HCT116 (cell line): ENCODE measurements at regions not wholly inside any gene's neighbourhood (a gene's known extent, or its start where the extent isn't known, plus 50 kb on each side); places are given as distances from the start of the nearest gene placed in this dataset.
"Not testable (repeated sequence)": the region's sequence is repeated elsewhere in the genome, so short reads cannot be mapped to it uniquely, and the experiment has no call there.

Source experiments
- ATAC-seq: fragments of 200-7000 bp; cut with Tn5 transposase; 2 replicates; pipeline ENCODE4 v1.9.1; 2020; ENCODE audit warnings: mild to moderate bottlenecking, moderate library complexity
- BruUV-seq: library from RNA; stranded (reverse); fragments of 400-500 nt; replicated peaks from 2 replicates; lab custom pipeline; 2021; lab: Mats Ljungman, UMichigan
- CTCF ChIA-PET: fragments of 300-600 bp; sonication (Branson Sonifier 250); formaldehyde crosslinking; loops from one replicate; lab custom pipeline; 2021; ENCODE audit warnings: antibody characterized with exemption; lab: Charles Lee
- POLR2A ChIA-PET: fragments of 300-600, 350-600 bp; sonication (Branson Sonifier 250); formaldehyde crosslinking; loops from one replicate; lab custom pipeline; 2021; ENCODE audit warnings: antibody characterized with exemption; lab: Charles Lee
- RAD21 ChIA-PET, 2 experiments: fragments of 300-600 bp; sonication (Branson Sonifier 250); formaldehyde crosslinking; loops; one replicate each; lab custom pipeline; 2023; ENCODE audit warnings: low total read pairs in 2 of 2; ENCODE audit not compliant: uncharacterized antibody in 2 of 2, unreplicated experiment in 2 of 2, low non-redundant PET in 1 of 2; lab: Charles Lee
- DNase-seq: peaks from one replicate; pipeline ENCODE4 v3.0.0-alpha.2; 2010; ENCODE audit warnings: low read depth, low spot score
- H2AFZ ChIP-seq: fragments of 200-600 bp; shearing (Covaris generic), sonication (generic); 2 replicates; pipeline ENCODE4 v1.6.1; 2017; ENCODE audit warnings: low read depth, mixed run types, mixed read lengths, antibody characterized with exemption, low read length; ENCODE audit not compliant: poor library complexity, severe bottlenecking
- H3K27ac ChIP-seq: 2 replicates; pipeline ENCODE4 v1.5.1; 2012; ENCODE audit warnings: low read depth, low read length
- H3K27me3 ChIP-seq: fragments of 200-600 bp; sonication (generic); 2 replicates; pipeline ENCODE4 v1.6.1; 2016; ENCODE audit warnings: mixed run types, low read length, mixed read lengths; ENCODE audit not compliant: insufficient read depth
- H3K36me3 ChIP-seq, 2 experiments: fragments of 200-500 bp in 1 of 2; fragments of 200-600 bp in 1 of 2; sonication (Bioruptor generic) in 1 of 2; sonication (generic) in 1 of 2; 2 replicates each; pipeline versions ENCODE4 v1.5.1 to v1.6.1; 2014 to 2016; ENCODE audit warnings: low read length in 2 of 2, inconsistent platforms in 1 of 2, mixed read lengths in 1 of 2, mixed run types in 1 of 2; ENCODE audit not compliant: insufficient read depth in 2 of 2, control insufficient read depth in 1 of 2
- H3K4me1 ChIP-seq, 2 experiments: fragments of 200-600 bp in 1 of 2; sonication (generic) in 1 of 2; 2 replicates each; pipeline versions ENCODE4 v1.5.1 to v1.6.1; 2012 to 2017; ENCODE audit warnings: low read length in 2 of 2, inconsistent platforms in 1 of 2, mild to moderate bottlenecking in 1 of 2, mixed read lengths in 1 of 2, mixed run types in 1 of 2, moderate library complexity in 1 of 2; ENCODE audit not compliant: insufficient read depth in 2 of 2, control insufficient read depth in 1 of 2
- H3K4me2 ChIP-seq: fragments of 200-600 bp; sonication (generic); 2 replicates; pipeline ENCODE4 v1.6.1; 2017; ENCODE audit warnings: mixed run types, low read length, mixed read lengths
- H3K4me3 ChIP-seq, 2 experiments: fragments of 200-600 bp in 1 of 2; sonication (generic) in 1 of 2; replicated peaks in 1 of 2; 2 replicates each; pipeline ENCODE4 v1.5.1; 2011 to 2016; ENCODE audit warnings: low read length in 2 of 2, control low read depth in 1 of 2, low read depth in 1 of 2, mild to moderate bottlenecking in 1 of 2, mixed read lengths in 1 of 2, mixed run types in 1 of 2
- H3K79me2 ChIP-seq: fragments of 200-600 bp; sonication (generic); 2 replicates; pipeline ENCODE4 v1.6.1; 2017; ENCODE audit warnings: mild to moderate bottlenecking, mixed run types, low read length, moderate library complexity, mixed read lengths; ENCODE audit not compliant: insufficient read depth
- H3K9ac ChIP-seq: fragments of 200-600 bp; sonication (generic); 2 replicates; pipeline ENCODE4 v1.6.1; 2016; ENCODE audit warnings: low read length, mixed read lengths
- H3K9me2 ChIP-seq: fragments of 200-600 bp; sonication (generic), shearing (Covaris generic); 2 replicates; pipeline ENCODE4 v1.6.1; 2017; ENCODE audit warnings: mixed run types, mild to moderate bottlenecking, moderate library complexity; ENCODE audit not compliant: insufficient read depth
- H3K9me3 ChIP-seq, 2 experiments: fragments of 200-500 bp in 1 of 2; fragments of 200-600 bp in 1 of 2; sonication (Bioruptor generic) in 1 of 2; sonication (generic) in 1 of 2; 2 replicates each; pipeline ENCODE4 v1.6.1; 2014 to 2017; ENCODE audit warnings: low read length in 2 of 2, mixed read lengths in 2 of 2, inconsistent platforms in 1 of 2, low read depth in 1 of 2, mild to moderate bottlenecking in 1 of 2, mixed run types in 1 of 2, moderate library complexity in 1 of 2; ENCODE audit not compliant: control insufficient read depth in 1 of 2, insufficient read depth in 1 of 2
- H4K20me1 ChIP-seq: fragments of 200-600 bp; sonication (generic), shearing (Covaris generic); 2 replicates; pipeline ENCODE4 v1.6.1; 2017; ENCODE audit warnings: mixed run types, mild to moderate bottlenecking, moderate library complexity; ENCODE audit not compliant: insufficient read depth
- ATF3 ChIP-seq: IDR thresholded peaks from 2 replicates; pipeline ENCODE4 v1.6.1; 2012
- CBX3 ChIP-seq: IDR thresholded peaks from 2 replicates; pipeline ENCODE4 v1.6.1; 2012; ENCODE audit warnings: low read depth
- ELF1 ChIP-seq: IDR thresholded peaks from 2 replicates; pipeline ENCODE4 v1.6.1; 2012; ENCODE audit warnings: low read depth, borderline replicate concordance
- EZH2 ChIP-seq: fragments of 200-600 bp; sonication (generic); IDR thresholded peaks from 2 replicates; pipeline ENCODE4 v1.6.1; 2017; ENCODE audit warnings: antibody characterized with exemption, mixed run types
- EZH2phosphoT487 ChIP-seq: fragments of 200-600 bp; IDR thresholded peaks from 2 replicates; pipeline ENCODE4 v1.6.1; 2018; ENCODE audit warnings: antibody characterized with exemption, borderline replicate concordance
- FOSL1 ChIP-seq: IDR thresholded peaks from 2 replicates; pipeline ENCODE4 v1.6.1; 2012; ENCODE audit warnings: low read depth
- JUND ChIP-seq: IDR thresholded peaks from 2 replicates; pipeline ENCODE4 v1.6.1; 2012
- MAX ChIP-seq: IDR thresholded peaks from 2 replicates; pipeline ENCODE4 v1.6.1; 2012
- REST ChIP-seq: IDR thresholded peaks from 2 replicates; pipeline ENCODE4 v1.6.1; 2012; ENCODE audit warnings: low read depth
- SP1 ChIP-seq: IDR thresholded peaks from 2 replicates; pipeline ENCODE4 v1.6.1; 2012; ENCODE audit warnings: low read depth
- SRF ChIP-seq: IDR thresholded peaks from 2 replicates; pipeline ENCODE4 v1.6.1; 2012; ENCODE audit warnings: low read depth
- ZBTB33 ChIP-seq: IDR thresholded peaks from 2 replicates; pipeline ENCODE4 v1.6.1; 2011; ENCODE audit warnings: mild to moderate bottlenecking, low read length, moderate library complexity; ENCODE audit not compliant: insufficient replicate concordance; ENCODE audit errors: extremely low read depth
- ZFX ChIP-seq: fragments of 450-650 bp; IDR thresholded peaks from 2 replicates; pipeline ENCODE4 v1.6.1; 2017
- ZNF274 ChIP-seq: fragments of 200-500 bp; sonication (Bioruptor generic); IDR thresholded peaks from 2 replicates; pipeline ENCODE4 v1.6.1; 2014; ENCODE audit warnings: mild to moderate bottlenecking, low read depth, low read length, inconsistent platforms
- intact Hi-C: fragments of 100-400 bp; cut with micrococcal nuclease; formaldehyde crosslinking; loops from 2 replicates; pipeline ENCODE4 v1.10.0; 2022

- Histone ChIP-seq H3K9me2 (no peaks in the 10 kb centered on the region), H3K79me2 (no peaks in the 10 kb centered on the region), H3K27me3 (no peaks in the 10 kb centered on the region), H4K20me1 (no peaks in the 10 kb centered on the region), H3K27ac (no peak overlapping the region), H3K9me3 (no peaks in the 10 kb centered on the region), H3K4me3 (no peak overlapping the region), H3K36me3 (no peaks in the 10 kb centered on the region), H2AFZ (no peak overlapping the region), H3K4me2 (no peak overlapping the region), H3K9ac (no peak overlapping the region), H3K4me1 (no peaks in the 10 kb centered on the region)
- no TSS peak for BruUV-seq
- DNase-seq (no peak), ATAC-seq (no peak)
- ChIA-PET CTCF (no interaction called here), POLR2A (no interaction called here), RAD21 (no interaction called here)
- intact Hi-C loops = no loop called here
- TF ChIP-seq ZFX = no peak
- TF ChIP-seq SRF = no peak
- no peak for TF ChIP-seq EZH2
- no peak for TF ChIP-seq JUND
- no peak for TF ChIP-seq REST
- TF ChIP-seq CBX3 = no peak
- TF ChIP-seq EZH2phosphoT487 = no peak
- no peak for TF ChIP-seq ELF1
- no peak for TF ChIP-seq FOSL1
- TF ChIP-seq ATF3 = no peak
- no peak for TF ChIP-seq MAX
- no peak for TF ChIP-seq SP1
- no peak for TF ChIP-seq ZNF274
- TF ChIP-seq ZBTB33 = no peak
These were observed 880.1 kb downstream of the PDCD6IP start for GRCh38 chr3:34678575-34678974.

- H3K36me3 ChIP-seq, H3K27ac ChIP-seq, intact Hi-C loops, ATAC-seq, H3K4me3 ChIP-seq, POLR2A ChIA-PET, RAD21 ChIA-PET, DNase-seq, H3K4me1 ChIP-seq, H4K20me1 ChIP-seq, H3K9ac ChIP-seq, CTCF ChIA-PET, H3K9me3 ChIP-seq, BruUV-seq, H3K4me2 ChIP-seq, H2AFZ ChIP-seq, H3K9me2 ChIP-seq, H3K79me2 ChIP-seq, H3K27me3 ChIP-seq: not testable (repeated sequence)
These were observed 880.6 kb downstream of the PDCD6IP start for GRCh38 chr3:34679055-34679454.
